PFSK-1 (cell line): ENCODE measurements at regions not wholly inside any gene's neighbourhood (a gene's known extent, or its start where the extent isn't known, plus 50 kb on each side); places are given as distances from the start of the nearest gene placed in this dataset.

Source experiments
- FOXP2 ChIP-seq: optimal IDR thresholded peaks from 2 replicates; pipeline ENCODE3; 2011; ENCODE audit warnings: borderline replicate concordance, control low read depth, inconsistent platforms; ENCODE audit not compliant: insufficient read depth; ENCODE audit errors: extremely low read length, extremely low read depth
- POLR2AphosphoS5 ChIP-seq: IDR thresholded peaks from 2 replicates; pipeline ENCODE4 v1.6.1; 2012; ENCODE audit warnings: low read depth, mild to moderate bottlenecking, control low read depth, low read length, moderate library complexity
- SIN3A ChIP-seq: IDR thresholded peaks from 2 replicates; pipeline ENCODE4 v1.6.1; 2012; ENCODE audit warnings: mild to moderate bottlenecking, low read length, moderate library complexity, borderline replicate concordance; ENCODE audit not compliant: insufficient read depth
- TAF1 ChIP-seq: IDR thresholded peaks from 2 replicates; pipeline ENCODE4 v1.6.1; 2012; ENCODE audit warnings: low read length, control low read depth, borderline replicate concordance; ENCODE audit not compliant: insufficient read depth
- TF ChIP-seq, protein P1 (sequence below), 2 experiments: IDR thresholded peaks; 2 replicates each; pipeline versions ENCODE4 v1.6.1 to v1.8.0; 2011 to 2012; ENCODE audit warnings: low read depth in 2 of 2, low read length in 2 of 2, control low read depth in 1 of 2, inconsistent platforms in 1 of 2, mild to moderate bottlenecking in 1 of 2, moderate library complexity in 1 of 2; ENCODE audit not compliant: insufficient read depth in 1 of 2

GRCh38 chr12:115348301-115348700 is 664.3 kb upstream of the TBX3 start:
- TF ChIP-seq POLR2AphosphoS5 (no peak), SIN3A (no peak), TAF1 (no peak), FOXP2 (no peak)
- TF ChIP-seq, protein P1, sequence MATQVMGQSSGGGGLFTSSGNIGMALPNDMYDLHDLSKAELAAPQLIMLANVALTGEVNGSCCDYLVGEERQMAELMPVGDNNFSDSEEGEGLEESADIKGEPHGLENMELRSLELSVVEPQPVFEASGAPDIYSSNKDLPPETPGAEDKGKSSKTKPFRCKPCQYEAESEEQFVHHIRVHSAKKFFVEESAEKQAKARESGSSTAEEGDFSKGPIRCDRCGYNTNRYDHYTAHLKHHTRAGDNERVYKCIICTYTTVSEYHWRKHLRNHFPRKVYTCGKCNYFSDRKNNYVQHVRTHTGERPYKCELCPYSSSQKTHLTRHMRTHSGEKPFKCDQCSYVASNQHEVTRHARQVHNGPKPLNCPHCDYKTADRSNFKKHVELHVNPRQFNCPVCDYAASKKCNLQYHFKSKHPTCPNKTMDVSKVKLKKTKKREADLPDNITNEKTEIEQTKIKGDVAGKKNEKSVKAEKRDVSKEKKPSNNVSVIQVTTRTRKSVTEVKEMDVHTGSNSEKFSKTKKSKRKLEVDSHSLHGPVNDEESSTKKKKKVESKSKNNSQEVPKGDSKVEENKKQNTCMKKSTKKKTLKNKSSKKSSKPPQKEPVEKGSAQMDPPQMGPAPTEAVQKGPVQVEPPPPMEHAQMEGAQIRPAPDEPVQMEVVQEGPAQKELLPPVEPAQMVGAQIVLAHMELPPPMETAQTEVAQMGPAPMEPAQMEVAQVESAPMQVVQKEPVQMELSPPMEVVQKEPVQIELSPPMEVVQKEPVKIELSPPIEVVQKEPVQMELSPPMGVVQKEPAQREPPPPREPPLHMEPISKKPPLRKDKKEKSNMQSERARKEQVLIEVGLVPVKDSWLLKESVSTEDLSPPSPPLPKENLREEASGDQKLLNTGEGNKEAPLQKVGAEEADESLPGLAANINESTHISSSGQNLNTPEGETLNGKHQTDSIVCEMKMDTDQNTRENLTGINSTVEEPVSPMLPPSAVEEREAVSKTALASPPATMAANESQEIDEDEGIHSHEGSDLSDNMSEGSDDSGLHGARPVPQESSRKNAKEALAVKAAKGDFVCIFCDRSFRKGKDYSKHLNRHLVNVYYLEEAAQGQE (IDR thresholded peaks at IDR 0.05; ENCODE audit: insufficient read depth in 1 of 2, low read depth in 2 of 2, low read length in 2 of 2), result no peak

- TF ChIP-seq FOXP2, result no peak
- TF ChIP-seq, protein P1 (IDR thresholded peaks at IDR 0.05; ENCODE audit: insufficient read depth in 1 of 2, low read depth in 2 of 2, low read length in 2 of 2), result no peak
- no peak for TF ChIP-seq TAF1
- no peak for TF ChIP-seq SIN3A
- no peak for TF ChIP-seq POLR2AphosphoS5
Measured at GRCh38 chr12:115343601-115344000, 659.6 kb upstream of the TBX3 start.

DNA sequence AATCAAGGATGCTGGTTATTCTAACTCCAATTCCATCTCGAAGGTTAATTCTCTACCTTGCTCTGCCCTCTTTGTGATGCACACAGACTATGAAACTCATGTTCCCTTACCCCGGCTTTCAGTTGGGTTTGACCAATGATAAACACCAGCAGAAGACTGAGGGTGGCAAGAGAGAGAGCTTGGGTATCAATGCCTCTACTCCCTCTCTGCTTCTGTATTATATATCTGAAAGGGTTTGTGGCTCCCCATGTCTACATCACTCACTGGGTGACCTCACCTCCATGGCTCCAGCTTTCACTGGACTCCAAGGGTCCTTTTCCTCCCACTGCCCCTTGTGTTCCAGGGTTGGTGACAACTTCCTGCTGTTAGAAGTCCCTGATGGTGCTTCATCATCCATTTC is 659.0 kb upstream of the TBX3 start:
- TF ChIP-seq, protein P1 (IDR thresholded peaks at IDR 0.05; ENCODE audit: insufficient read depth in 1 of 2, low read depth in 2 of 2, low read length in 2 of 2), result no peak
- TF ChIP-seq FOXP2, result no peak
- TF ChIP-seq TAF1, result no peak
- TF ChIP-seq SIN3A, result no peak
- no peak for TF ChIP-seq POLR2AphosphoS5

GRCh38 chr12:115341442-115341841 is 657.5 kb upstream of the TBX3 start:
- no peak for TF ChIP-seq TAF1
- TF ChIP-seq FOXP2, result no peak
- no peak for TF ChIP-seq POLR2AphosphoS5
- TF ChIP-seq, protein P1 (IDR thresholded peaks at IDR 0.05; ENCODE audit: insufficient read depth in 1 of 2, low read depth in 2 of 2, low read length in 2 of 2), result no peak
- TF ChIP-seq SIN3A, result no peak

DNA sequence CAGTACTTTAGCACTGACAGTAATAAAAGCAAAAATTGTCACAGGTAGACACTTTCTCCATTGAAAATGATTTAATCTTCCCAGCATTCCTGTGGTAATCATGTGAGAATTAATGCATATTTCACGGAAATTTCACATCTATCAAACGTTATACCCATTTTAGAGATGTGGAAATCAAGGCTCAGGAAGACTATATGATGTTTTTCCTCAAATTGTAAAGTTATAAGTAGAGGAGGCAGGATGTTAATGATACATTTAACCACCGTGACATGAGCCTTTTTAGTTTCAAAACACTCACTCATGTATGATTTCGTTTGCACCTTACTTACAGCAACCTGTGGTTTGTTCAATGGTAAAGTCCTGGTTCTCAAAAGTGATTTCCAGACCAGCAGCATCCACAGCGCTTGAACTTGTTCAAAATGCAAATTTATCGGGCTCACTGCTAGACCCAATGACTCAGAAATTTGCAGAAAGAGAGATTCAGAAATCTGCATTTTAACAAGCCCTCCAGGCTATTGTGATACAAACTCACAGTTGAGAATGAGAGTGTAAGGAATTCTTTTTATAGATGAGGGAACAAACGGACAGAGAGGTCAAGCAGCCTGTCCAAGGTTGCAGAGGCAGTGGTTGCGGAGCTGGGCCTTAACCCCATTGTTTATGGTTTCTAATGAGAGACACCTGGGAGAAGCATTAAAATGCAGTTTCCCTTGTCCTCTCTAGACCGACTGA is 654.8 kb upstream of the TBX3 start:
- TF ChIP-seq SIN3A, result no peak
- TF ChIP-seq, protein P1 (IDR thresholded peaks at IDR 0.05; ENCODE audit: insufficient read depth in 1 of 2, low read depth in 2 of 2, low read length in 2 of 2), result no peak
- no peak for TF ChIP-seq FOXP2
- no peak for TF ChIP-seq TAF1
- TF ChIP-seq POLR2AphosphoS5, result no peak
